ENCODE measurements at regions not wholly inside any gene's neighbourhood (a gene's known extent, or its start where the extent isn't known, plus 50 kb on each side); places are given as distances from the start of the nearest gene placed in this dataset.

DNA sequence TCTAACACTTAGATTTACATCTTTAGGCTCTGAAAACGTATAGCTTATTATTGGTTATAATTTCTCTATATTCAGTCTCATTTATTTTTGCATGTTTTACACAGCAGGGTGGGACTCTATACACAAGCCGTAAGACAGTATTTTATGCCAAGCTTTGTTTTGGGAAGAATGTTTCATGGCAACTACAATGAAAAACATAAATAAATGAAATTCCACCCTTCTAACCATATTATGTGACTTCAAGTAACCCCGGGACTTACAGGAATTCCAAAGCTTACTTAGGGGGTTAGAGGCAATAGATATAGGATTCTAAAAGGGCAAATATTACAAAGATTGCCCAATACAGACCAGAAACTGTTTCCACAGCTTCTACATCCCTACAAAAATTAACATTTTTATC, 370.9 kb downstream of the PRR32 start:
- Histone ChIP-seq H3K9ac (ENCODE audit: insufficient read depth, low read depth, low read length) (no peak overlapping the region), H3K27me3 (ENCODE audit: control insufficient read depth in 1 of 2, insufficient read depth in 2 of 2, low read length in 2 of 2) (no peaks in the 10 kb centered on the region), H3K79me2 (ENCODE audit: insufficient read depth, low read length) (no peaks in the 10 kb centered on the region), H3K9me3 (ENCODE audit: low read length) (peaks cover 8% of the 10 kb centered on the region), H3K27ac (ENCODE audit: extremely low read length, insufficient read depth, low read length) (no peak overlapping the region), H3K4me3 (replicated peaks in 1 of 3; ENCODE audit: insufficient read depth in 1 of 3, low read depth in 2 of 3, low read length in 3 of 3) (no peak overlapping the region), H3K4me1 (ENCODE audit: insufficient read depth, low read length) (no peaks in the 10 kb centered on the region), H3K4me2 (ENCODE audit: low read depth, low read length) (no peak overlapping the region), H4K20me1 (ENCODE audit: insufficient read depth, low read length) (no peaks in the 10 kb centered on the region), H3K36me3 (replicated peaks in 1 of 2; ENCODE audit: control insufficient read depth in 1 of 2, insufficient read depth in 2 of 2, low read length in 2 of 2) (no peaks in the 10 kb centered on the region), H2AFZ (ENCODE audit: low read length) (no peak overlapping the region)
- ChIA-PET POLR2A (no interaction called here), CTCF (ENCODE audit: low intra/inter-chr PET ratio, low total read pairs) (no interaction called here)
- intact Hi-C loops (cut with micrococcal nuclease; ENCODE audit: unreplicated experiment): no loop called here
- FAIRE-seq (no peak), ATAC-seq (no peak), DNase-seq (ENCODE audit: low spot score) (no peak)
- WGBS (ENCODE audit: low lambda C conversion rate): 9% methylated on average over 3 of the region's 3 CpGs
- no TSS peak for BruUV-seq (replicated peaks)
- TF ChIP-seq ZNF235 (CRISPR knock-in tag; IDR thresholded peaks at IDR 0.05; ENCODE audit: borderline replicate concordance) (no peak), PCBP1 (IDR thresholded peaks at IDR 0.05; ENCODE audit: borderline replicate concordance, low read depth, low read length) (no peak), RELA (CRISPR knock-in tag; IDR thresholded peaks at IDR 0.05) (no peak), HOXA3 (CRISPR knock-in tag; IDR thresholded peaks at IDR 0.05) (no peak), ZNF333 (CRISPR knock-in tag; IDR thresholded peaks at IDR 0.05; ENCODE audit: borderline replicate concordance) (no peak), ZNF660 (CRISPR knock-in tag; IDR thresholded peaks at IDR 0.05; ENCODE audit: borderline replicate concordance, low read depth) (no peak), ZFP82 (CRISPR knock-in tag; IDR thresholded peaks at IDR 0.05; ENCODE audit: borderline replicate concordance) (no peak), ELF3 (CRISPR knock-in tag; IDR thresholded peaks at IDR 0.05) (no peak), JUND (CRISPR knock-in tag; IDR thresholded peaks at IDR 0.05) (no peak), ZNF550 (CRISPR knock-in tag; IDR thresholded peaks at IDR 0.05; ENCODE audit: borderline replicate concordance) (no peak), DR1 (CRISPR knock-in tag; IDR thresholded peaks at IDR 0.05) (no peak), ZNF446 (CRISPR knock-in tag; IDR thresholded peaks at IDR 0.05) (no peak)
- TF ChIP-seq, protein P1, sequence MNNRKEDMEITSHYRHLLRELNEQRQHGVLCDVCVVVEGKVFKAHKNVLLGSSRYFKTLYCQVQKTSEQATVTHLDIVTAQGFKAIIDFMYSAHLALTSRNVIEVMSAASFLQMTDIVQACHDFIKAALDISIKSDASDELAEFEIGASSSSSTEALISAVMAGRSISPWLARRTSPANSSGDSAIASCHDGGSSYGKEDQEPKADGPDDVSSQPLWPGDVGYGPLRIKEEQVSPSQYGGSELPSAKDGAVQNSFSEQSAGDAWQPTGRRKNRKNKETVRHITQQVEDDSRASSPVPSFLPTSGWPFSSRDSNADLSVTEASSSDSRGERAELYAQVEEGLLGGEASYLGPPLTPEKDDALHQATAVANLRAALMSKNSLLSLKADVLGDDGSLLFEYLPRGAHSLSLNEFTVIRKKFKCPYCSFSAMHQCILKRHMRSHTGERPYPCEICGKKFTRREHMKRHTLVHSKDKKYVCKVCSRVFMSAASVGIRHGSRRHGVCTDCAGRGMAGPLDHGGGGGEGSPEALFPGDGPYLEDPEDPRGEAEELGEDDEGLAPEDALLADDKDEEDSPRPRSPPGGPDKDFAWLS (CRISPR knock-in tag; IDR thresholded peaks at IDR 0.05; ENCODE audit: borderline replicate concordance): no peak
- TF ChIP-seq, protein P2, sequence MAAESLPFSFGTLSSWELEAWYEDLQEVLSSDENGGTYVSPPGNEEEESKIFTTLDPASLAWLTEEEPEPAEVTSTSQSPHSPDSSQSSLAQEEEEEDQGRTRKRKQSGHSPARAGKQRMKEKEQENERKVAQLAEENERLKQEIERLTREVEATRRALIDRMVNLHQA (CRISPR knock-in tag; IDR thresholded peaks at IDR 0.05): no peak
- TF ChIP-seq, protein P3, sequence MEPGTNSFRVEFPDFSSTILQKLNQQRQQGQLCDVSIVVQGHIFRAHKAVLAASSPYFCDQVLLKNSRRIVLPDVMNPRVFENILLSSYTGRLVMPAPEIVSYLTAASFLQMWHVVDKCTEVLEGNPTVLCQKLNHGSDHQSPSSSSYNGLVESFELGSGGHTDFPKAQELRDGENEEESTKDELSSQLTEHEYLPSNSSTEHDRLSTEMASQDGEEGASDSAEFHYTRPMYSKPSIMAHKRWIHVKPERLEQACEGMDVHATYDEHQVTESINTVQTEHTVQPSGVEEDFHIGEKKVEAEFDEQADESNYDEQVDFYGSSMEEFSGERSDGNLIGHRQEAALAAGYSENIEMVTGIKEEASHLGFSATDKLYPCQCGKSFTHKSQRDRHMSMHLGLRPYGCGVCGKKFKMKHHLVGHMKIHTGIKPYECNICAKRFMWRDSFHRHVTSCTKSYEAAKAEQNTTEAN (CRISPR knock-in tag; conservative IDR thresholded peaks at IDR 0.05): no peak
- TF ChIP-seq, protein P4, sequence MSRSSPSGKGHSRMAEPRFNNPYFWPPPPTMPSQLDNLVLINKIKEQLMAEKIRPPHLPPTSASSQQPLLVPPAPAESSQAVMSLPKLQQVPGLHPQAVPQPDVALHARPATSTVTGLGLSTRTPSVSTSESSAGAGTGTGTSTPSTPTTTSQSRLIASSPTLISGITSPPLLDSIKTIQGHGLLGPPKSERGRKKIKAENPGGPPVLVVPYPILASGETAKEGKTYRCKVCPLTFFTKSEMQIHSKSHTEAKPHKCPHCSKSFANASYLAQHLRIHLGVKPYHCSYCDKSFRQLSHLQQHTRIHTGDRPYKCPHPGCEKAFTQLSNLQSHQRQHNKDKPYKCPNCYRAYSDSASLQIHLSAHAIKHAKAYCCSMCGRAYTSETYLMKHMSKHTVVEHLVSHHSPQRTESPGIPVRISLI (CRISPR knock-in tag; IDR thresholded peaks at IDR 0.05; ENCODE audit: borderline replicate concordance): no peak
- TF ChIP-seq, protein P5, sequence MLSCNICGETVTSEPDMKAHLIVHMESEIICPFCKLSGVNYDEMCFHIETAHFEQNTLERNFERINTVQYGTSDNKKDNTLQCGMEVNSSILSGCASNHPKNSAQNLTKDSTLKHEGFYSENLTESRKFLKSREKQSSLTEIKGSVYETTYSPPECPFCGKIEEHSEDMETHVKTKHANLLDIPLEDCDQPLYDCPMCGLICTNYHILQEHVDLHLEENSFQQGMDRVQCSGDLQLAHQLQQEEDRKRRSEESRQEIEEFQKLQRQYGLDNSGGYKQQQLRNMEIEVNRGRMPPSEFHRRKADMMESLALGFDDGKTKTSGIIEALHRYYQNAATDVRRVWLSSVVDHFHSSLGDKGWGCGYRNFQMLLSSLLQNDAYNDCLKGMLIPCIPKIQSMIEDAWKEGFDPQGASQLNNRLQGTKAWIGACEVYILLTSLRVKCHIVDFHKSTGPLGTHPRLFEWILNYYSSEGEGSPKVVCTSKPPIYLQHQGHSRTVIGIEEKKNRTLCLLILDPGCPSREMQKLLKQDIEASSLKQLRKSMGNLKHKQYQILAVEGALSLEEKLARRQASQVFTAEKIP (CRISPR knock-in tag; IDR thresholded peaks at IDR 0.05; ENCODE audit: borderline replicate concordance): no peak
- in situ Hi-C loops (cut with HindIII; ENCODE audit: extremely low pct_ligation_motif_present, low pct_unique_long_range_greater_than_20kb): no loop called here

Data from HepG2 (cell line).